Kidney tubule cell (primary cell): ENCODE measurements at regions not wholly inside any gene's neighbourhood (a gene's known extent, or its start where the extent isn't known, plus 50 kb on each side); places are given as distances from the start of the nearest gene placed in this dataset.

ENCODE experiments used
- DNase-seq: peaks from one replicate; pipeline ENCODE4 v3.0.0-alpha.2; 2018; ENCODE audit warnings: low spot score

- no peak for DNase-seq
Observed at GRCh38 chr18:78709261-78709809, 270.3 kb upstream of the SALL3 start.

GRCh38 chr18:78711316-78711715 is 268.3 kb upstream of the SALL3 start:
- DNase-seq: no peak

GRCh38 chr18:78711971-78712370 is 267.6 kb upstream of the SALL3 start:
- no peak for DNase-seq

GRCh38 chr18:78713069-78713468 is 266.5 kb upstream of the SALL3 start:
- no peak for DNase-seq

GRCh38 chr18:78713726-78714125 is 265.9 kb upstream of the SALL3 start:
- DNase-seq: no peak

- DNase-seq: no peak
Observed at GRCh38 chr18:78716022-78716421, 263.6 kb upstream of the SALL3 start.

GRCh38 chr18:78716581-78716980 is 263.0 kb upstream of the SALL3 start:
- no peak for DNase-seq

- DNase-seq: no peak
Observed at GRCh38 chr18:78717051-78717765, 262.4 kb upstream of the SALL3 start.

GRCh38 chr18:78717766-78718150 is 261.9 kb upstream of the SALL3 start:
- no peak for DNase-seq

- DNase-seq: no peak
Observed at GRCh38 chr18:78719821-78720220, 259.8 kb upstream of the SALL3 start.

- DNase-seq: no peak
Observed at GRCh38 chr18:78720456-78721237, 259.0 kb upstream of the SALL3 start.

GRCh38 chr18:78721238-78721875 is 258.3 kb upstream of the SALL3 start:
- no peak for DNase-seq

- DNase-seq: no peak
Observed at GRCh38 chr18:78721981-78722380, 257.6 kb upstream of the SALL3 start.

GRCh38 chr18:78722386-78722785 is 257.2 kb upstream of the SALL3 start:
- no peak for DNase-seq

- DNase-seq: no peak
Observed at GRCh38 chr18:78722929-78723710, 256.5 kb upstream of the SALL3 start.

- no peak for DNase-seq
Observed at GRCh38 chr18:78724214-78724914, 255.3 kb upstream of the SALL3 start.

- DNase-seq: no peak
Observed at GRCh38 chr18:78725426-78725825, 254.2 kb upstream of the SALL3 start.

- no peak for DNase-seq
Observed at GRCh38 chr18:78726326-78727056, 253.1 kb upstream of the SALL3 start.

GRCh38 chr18:78727057-78727739 is 252.4 kb upstream of the SALL3 start:
- DNase-seq: no peak
